ENCODE measurements at regions not wholly inside any gene's neighbourhood (a gene's known extent, or its start where the extent isn't known, plus 50 kb on each side); places are given as distances from the start of the nearest gene placed in this dataset.

DNA sequence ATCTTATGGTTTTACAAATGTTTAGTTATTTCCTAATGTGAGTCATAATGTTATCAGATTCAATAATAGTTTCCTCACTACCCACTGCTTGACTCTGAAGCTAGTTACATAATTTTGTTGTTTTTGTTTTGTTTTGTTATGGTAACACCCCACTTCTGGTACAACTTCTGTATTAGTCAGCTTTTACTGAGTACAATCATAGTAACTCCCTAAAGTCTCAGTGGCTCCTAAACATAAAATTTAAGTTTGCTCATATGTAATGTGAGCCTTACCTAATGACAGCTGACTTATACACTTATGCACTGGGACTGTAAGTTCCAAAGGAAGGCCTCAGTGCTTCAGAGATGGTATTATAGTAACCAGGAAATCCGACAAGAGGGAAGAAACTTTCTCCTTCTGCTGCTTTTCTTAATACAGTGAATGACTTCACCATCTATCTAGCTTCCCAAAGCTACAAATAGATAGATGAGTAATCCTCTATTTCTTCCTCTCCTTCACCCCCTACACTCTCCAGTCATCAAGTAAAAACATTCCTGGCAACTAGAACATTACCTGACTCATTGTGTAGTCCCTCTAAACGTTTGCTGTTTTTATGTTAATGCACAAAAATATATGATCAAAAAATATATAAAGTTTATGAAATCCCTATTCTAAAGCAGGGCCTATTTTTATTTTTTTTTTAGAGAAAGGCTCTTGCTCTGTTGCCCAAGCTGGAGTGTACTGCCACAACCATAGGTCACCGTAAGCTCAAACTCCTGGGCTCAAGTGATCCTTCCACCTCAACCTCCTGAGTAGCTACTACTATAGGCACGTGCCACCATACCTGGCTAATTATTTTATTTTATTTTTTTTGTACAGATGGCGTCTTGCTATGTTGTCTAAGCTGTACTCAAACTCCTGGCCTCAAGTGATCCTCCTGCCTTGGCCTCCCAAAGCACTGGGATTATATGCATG, 563.0 kb downstream of the SOX6 start:
- Mint-ChIP-seq H3K4me1 (ENCODE audit: low read depth) (no peaks in the 10 kb centered on the region), H3K4me3 (no peak overlapping the region), H3K36me3 (ENCODE audit: low read depth) (no peaks in the 10 kb centered on the region), H3K9me3 (peaks cover 11% of the 10 kb centered on the region), H3K27ac (no peak overlapping the region), H3K27me3 (no peaks in the 10 kb centered on the region)
- Histone ChIP-seq H3K4me3 (ENCODE audit: low read length) (no peak overlapping the region), H3K27me3 (ENCODE audit: control insufficient read depth in 1 of 2, insufficient read depth in 2 of 2, low read length in 2 of 2) (no peaks in the 10 kb centered on the region), H3K36me3 (ENCODE audit: insufficient read depth, low read length) (no peaks in the 10 kb centered on the region), H3K4me1 (ENCODE audit: insufficient read depth, low read length) (no peaks in the 10 kb centered on the region), H3K27ac (ENCODE audit: low read depth in 1 of 2, low read length in 2 of 2) (no peak overlapping the region), H3K9me3 (ENCODE audit: control insufficient read depth in 1 of 2, insufficient read depth in 1 of 2, low read length in 2 of 2) (no peaks in the 10 kb centered on the region)
- CTCF ChIA-PET, result no interaction called here
- POLR2A ChIA-PET, result no interaction called here
- TF ChIP-seq, protein P1, sequence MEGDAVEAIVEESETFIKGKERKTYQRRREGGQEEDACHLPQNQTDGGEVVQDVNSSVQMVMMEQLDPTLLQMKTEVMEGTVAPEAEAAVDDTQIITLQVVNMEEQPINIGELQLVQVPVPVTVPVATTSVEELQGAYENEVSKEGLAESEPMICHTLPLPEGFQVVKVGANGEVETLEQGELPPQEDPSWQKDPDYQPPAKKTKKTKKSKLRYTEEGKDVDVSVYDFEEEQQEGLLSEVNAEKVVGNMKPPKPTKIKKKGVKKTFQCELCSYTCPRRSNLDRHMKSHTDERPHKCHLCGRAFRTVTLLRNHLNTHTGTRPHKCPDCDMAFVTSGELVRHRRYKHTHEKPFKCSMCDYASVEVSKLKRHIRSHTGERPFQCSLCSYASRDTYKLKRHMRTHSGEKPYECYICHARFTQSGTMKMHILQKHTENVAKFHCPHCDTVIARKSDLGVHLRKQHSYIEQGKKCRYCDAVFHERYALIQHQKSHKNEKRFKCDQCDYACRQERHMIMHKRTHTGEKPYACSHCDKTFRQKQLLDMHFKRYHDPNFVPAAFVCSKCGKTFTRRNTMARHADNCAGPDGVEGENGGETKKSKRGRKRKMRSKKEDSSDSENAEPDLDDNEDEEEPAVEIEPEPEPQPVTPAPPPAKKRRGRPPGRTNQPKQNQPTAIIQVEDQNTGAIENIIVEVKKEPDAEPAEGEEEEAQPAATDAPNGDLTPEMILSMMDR (IDR thresholded peaks at IDR 0.05), result no peak
- intact Hi-C loops (cut with DNase I, micrococcal nuclease), result no loop called here
- no peak for DNase-seq
- no peak for ATAC-seq (ENCODE audit: poor library complexity)

DNA sequence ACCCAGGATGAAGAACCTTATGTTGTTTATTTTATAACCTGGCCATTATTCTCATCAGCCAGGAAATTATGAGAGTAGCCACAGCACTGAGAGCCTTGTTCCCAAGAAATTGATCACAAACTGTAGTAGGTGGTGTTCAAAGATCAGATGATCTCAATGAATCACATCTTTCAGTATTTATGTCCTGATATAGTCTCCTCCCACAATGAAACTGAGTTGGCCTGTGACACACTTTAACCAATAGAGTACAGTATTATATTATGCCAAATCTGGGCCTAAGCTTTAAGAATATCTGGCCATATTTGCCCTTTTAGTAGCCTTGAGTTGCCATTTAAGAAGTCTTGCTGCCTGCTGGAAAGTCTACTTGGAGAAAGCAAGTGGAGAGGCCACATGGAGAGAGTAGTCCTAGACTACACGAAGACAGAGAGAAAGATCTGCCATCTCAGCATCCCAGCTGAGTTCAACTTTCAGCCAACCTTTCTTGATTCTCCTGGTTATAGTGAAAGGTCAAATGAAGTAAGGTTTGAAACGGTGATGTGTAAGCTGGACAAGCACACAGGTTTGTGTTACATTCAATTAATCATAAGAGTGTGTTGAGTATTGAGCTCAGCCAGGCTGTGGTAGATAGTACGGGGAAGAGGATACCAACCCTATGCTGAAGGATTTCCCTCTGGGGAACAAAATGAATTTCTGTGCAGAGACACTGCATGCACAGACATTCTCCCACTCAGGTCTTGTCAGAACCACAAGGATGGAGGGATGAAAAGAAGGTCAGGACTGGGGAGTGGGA, 561.8 kb downstream of the SOX6 start:
- Mint-ChIP-seq H3K9me3 (peaks cover 11% of the 10 kb centered on the region), H3K36me3 (ENCODE audit: low read depth) (no peaks in the 10 kb centered on the region), H3K4me1 (ENCODE audit: low read depth) (no peaks in the 10 kb centered on the region), H3K27ac (no peak overlapping the region), H3K27me3 (no peaks in the 10 kb centered on the region), H3K4me3 (no peak overlapping the region)
- no peak overlapping the region for H3K27ac ChIP-seq (ENCODE audit: low read depth in 1 of 2, low read length in 2 of 2)
- no peaks in the 10 kb centered on the region for H3K36me3 ChIP-seq (ENCODE audit: insufficient read depth, low read length)
- ChIA-PET POLR2A (no interaction called here), CTCF (no interaction called here)
- DNase-seq (no peak), ATAC-seq (ENCODE audit: poor library complexity) (no peak)
- H3K4me1 ChIP-seq (ENCODE audit: insufficient read depth, low read length), result no peaks in the 10 kb centered on the region
- H3K27me3 ChIP-seq (ENCODE audit: control insufficient read depth in 1 of 2, insufficient read depth in 2 of 2, low read length in 2 of 2), result no peaks in the 10 kb centered on the region
- no peaks in the 10 kb centered on the region for H3K9me3 ChIP-seq (ENCODE audit: control insufficient read depth in 1 of 2, insufficient read depth in 1 of 2, low read length in 2 of 2)
- H3K4me3 ChIP-seq (ENCODE audit: low read length), result no peak overlapping the region
- TF ChIP-seq, protein P1 (IDR thresholded peaks at IDR 0.05), result no peak
- intact Hi-C loops (cut with DNase I, micrococcal nuclease), result no loop called here

DNA sequence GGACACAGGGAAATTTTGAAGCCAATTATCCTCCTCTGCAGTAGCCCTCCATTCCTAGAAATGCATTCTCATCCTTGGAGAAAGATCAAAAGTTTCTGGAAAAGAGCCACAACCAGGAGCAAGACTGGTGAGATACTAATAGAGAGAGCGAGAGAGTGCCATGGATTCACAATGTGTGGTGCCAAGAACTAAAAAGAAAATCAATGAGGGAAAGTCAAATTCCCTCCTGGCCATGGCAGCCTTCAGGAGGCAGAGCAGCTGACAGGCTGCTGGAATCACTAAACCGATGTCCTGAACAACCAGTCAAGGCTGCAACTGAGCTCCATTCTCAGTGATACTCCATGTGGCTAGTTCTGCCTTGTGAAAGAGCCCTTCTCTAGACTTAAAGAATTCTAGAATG, 561.0 kb downstream of the SOX6 start:
- ATAC-seq (ENCODE audit: poor library complexity) (no peak), DNase-seq (no peak)
- Mint-ChIP-seq H3K4me1 (ENCODE audit: low read depth) (no peaks in the 10 kb centered on the region), H3K4me3 (no peak overlapping the region), H3K27me3 (no peaks in the 10 kb centered on the region), H3K27ac (no peak overlapping the region), H3K9me3 (peaks cover 11% of the 10 kb centered on the region), H3K36me3 (ENCODE audit: low read depth) (no peaks in the 10 kb centered on the region)
- no peak overlapping the region for H3K4me3 ChIP-seq (ENCODE audit: low read length)
- ChIA-PET POLR2A (no interaction called here), CTCF (no interaction called here)
- no peaks in the 10 kb centered on the region for H3K9me3 ChIP-seq (ENCODE audit: control insufficient read depth in 1 of 2, insufficient read depth in 1 of 2, low read length in 2 of 2)
- TF ChIP-seq, protein P1 (IDR thresholded peaks at IDR 0.05), result no peak
- intact Hi-C loops (cut with DNase I, micrococcal nuclease), result no loop called here
- H3K4me1 ChIP-seq (ENCODE audit: insufficient read depth, low read length), result no peaks in the 10 kb centered on the region
- no peaks in the 10 kb centered on the region for H3K36me3 ChIP-seq (ENCODE audit: insufficient read depth, low read length)
- no peak overlapping the region for H3K27ac ChIP-seq (ENCODE audit: low read depth in 1 of 2, low read length in 2 of 2)
- H3K27me3 ChIP-seq (ENCODE audit: control insufficient read depth in 1 of 2, insufficient read depth in 2 of 2, low read length in 2 of 2), result no peaks in the 10 kb centered on the region
